GM23338 (cell line): ENCODE measurements at regions not wholly inside any gene's neighbourhood (a gene's known extent, or its start where the extent isn't known, plus 50 kb on each side); places are given as distances from the start of the nearest gene placed in this dataset.

Experiments
- ATAC-seq: fragments of 200-7000 bp; cut with Tn5 transposase; 3 replicates; pipeline ENCODE4 v1.9.1; 2020
- DNase-seq: peaks from one replicate; pipeline ENCODE4 v3.0.0-alpha.2; 2015; ENCODE audit warnings: low spot score
- H2AFZ ChIP-seq: fragments of 200-600 bp; sonication (generic); 2 replicates; pipeline ENCODE4 v1.8.0; 2016; ENCODE audit warnings: antibody characterized with exemption, mild to moderate bottlenecking, moderate library complexity
- H3F3A ChIP-seq: fragments of 200-600 bp; sonication (generic); replicated peaks from 2 replicates; pipeline ENCODE4 v1.8.0; 2017; ENCODE audit warnings: antibody characterized with exemption, mixed run types, low read depth
- H3K27ac ChIP-seq: fragments of 200-600 bp; sonication (generic); 2 replicates; pipeline ENCODE4 v1.6.1; 2016; ENCODE audit warnings: low read depth
- H3K27me3 ChIP-seq: fragments of 200-600 bp; sonication (generic); 2 replicates; pipeline ENCODE4 v1.8.0; 2016; ENCODE audit warnings: mild to moderate bottlenecking, mixed run types, moderate library complexity; ENCODE audit not compliant: insufficient read depth
- H3K36me3 ChIP-seq: fragments of 200-600 bp; sonication (generic); 2 replicates; pipeline ENCODE4 v1.8.0; 2016; ENCODE audit warnings: mild to moderate bottlenecking; ENCODE audit not compliant: insufficient read depth
- H3K4me1 ChIP-seq: fragments of 200-600 bp; sonication (generic); 2 replicates; pipeline ENCODE4 v1.8.0; 2016; ENCODE audit warnings: mild to moderate bottlenecking, moderate library complexity; ENCODE audit not compliant: insufficient read depth
- H3K4me2 ChIP-seq: fragments of 200-600 bp; sonication (generic); 2 replicates; pipeline ENCODE4 v1.7.1; 2017; ENCODE audit warnings: mixed run types
- H3K4me3 ChIP-seq: fragments of 200-600 bp; sonication (generic); 2 replicates; pipeline ENCODE4 v1.6.1; 2016; ENCODE audit warnings: mixed run types
- H3K79me2 ChIP-seq: fragments of 200-600 bp; sonication (generic); replicated peaks from 2 replicates; pipeline ENCODE4 v1.8.0; 2017; ENCODE audit warnings: mild to moderate bottlenecking; ENCODE audit not compliant: insufficient read depth
- H3K9me2 ChIP-seq: fragments of 200-600 bp; sonication (generic); 2 replicates; pipeline ENCODE4 v1.8.0; 2017; ENCODE audit not compliant: insufficient read depth
- H4K20me1 ChIP-seq: fragments of 200-600 bp; sonication (generic); replicated peaks from 2 replicates; pipeline ENCODE4 v1.8.0; 2017; ENCODE audit warnings: mild to moderate bottlenecking; ENCODE audit not compliant: insufficient read depth
- H3K27ac Mint-ChIP-seq: 2 replicates; pipeline ENCODE4 v1.8.0; 2020; ENCODE audit warnings: inconsistent platforms, mild to moderate bottlenecking, moderate library complexity, mixed read lengths
- H3K27me3 Mint-ChIP-seq: 3 replicates; pipeline ENCODE4 v1.8.0; 2022; ENCODE audit warnings: low read depth, mild to moderate bottlenecking, moderate library complexity, mixed read lengths, inconsistent platforms; ENCODE audit not compliant: insufficient read depth, poor library complexity
- H3K36me3 Mint-ChIP-seq: 3 replicates; pipeline ENCODE4 v1.8.0; 2021; ENCODE audit warnings: low read depth, mild to moderate bottlenecking, inconsistent platforms, moderate library complexity, mixed read lengths
- H3K4me1 Mint-ChIP-seq: 3 replicates; pipeline ENCODE4 v1.8.0; 2020; ENCODE audit warnings: mild to moderate bottlenecking, inconsistent platforms, mixed read lengths
- H3K4me3 Mint-ChIP-seq: 3 replicates; pipeline ENCODE4 v1.8.0; 2021; ENCODE audit warnings: moderate library complexity, mild to moderate bottlenecking, inconsistent platforms, mixed read lengths
- H3K9me3 Mint-ChIP-seq: 3 replicates; pipeline ENCODE4 v1.8.0; 2020; ENCODE audit warnings: moderate library complexity, mild to moderate bottlenecking, inconsistent platforms, mixed read lengths
- CREB1 ChIP-seq: fragments of 250-450 bp; sonication (Bioruptor Pico); IDR thresholded peaks from 2 replicates; pipeline ENCODE4 v1.5.0; 2020; ENCODE audit warnings: low read depth, mild to moderate bottlenecking, moderate library complexity
- EZH2 ChIP-seq: fragments of 200-600 bp; sonication (generic); IDR thresholded peaks from one replicate; pipeline ENCODE4 v1.8.0; 2017; ENCODE audit warnings: antibody characterized with exemption, mild to moderate bottlenecking, low read depth; ENCODE audit not compliant: unreplicated experiment
- EZH2phosphoT487 ChIP-seq: fragments of 200-600 bp; sonication (generic); IDR thresholded peaks from one replicate; pipeline ENCODE4 v1.8.1; 2018; ENCODE audit warnings: antibody characterized with exemption; ENCODE audit not compliant: unreplicated experiment
- JUNB ChIP-seq: IDR thresholded peaks from one replicate; pipeline ENCODE4 v1.6.1; 2016; ENCODE audit warnings: antibody characterized with exemption; ENCODE audit not compliant: unreplicated experiment
- NANOG ChIP-seq: IDR thresholded peaks from 2 replicates; pipeline ENCODE4 v1.6.1; 2016; ENCODE audit warnings: antibody characterized with exemption, borderline replicate concordance
- POLR2AphosphoS5 ChIP-seq: IDR thresholded peaks from 2 replicates; pipeline ENCODE4 v1.6.1; 2016; ENCODE audit warnings: antibody characterized with exemption, low read depth
- STAT1 ChIP-seq: IDR thresholded peaks from one replicate; pipeline ENCODE4 v1.6.1; 2016; ENCODE audit warnings: antibody characterized with exemption; ENCODE audit not compliant: unreplicated experiment
- ZNF114 ChIP-seq: fragments of 250-450 bp; sonication (Bioruptor Pico); IDR thresholded peaks from 2 replicates; pipeline ENCODE4 v1.5.0; 2020; ENCODE audit warnings: mild to moderate bottlenecking, moderate library complexity
- ZNF331 ChIP-seq: fragments of 250-450 bp; sonication (Bioruptor Pico); IDR thresholded peaks from 2 replicates; pipeline ENCODE4 v1.5.0; 2020; ENCODE audit warnings: low read depth, mild to moderate bottlenecking, moderate library complexity
- TF ChIP-seq, protein P1 (sequence below), 2 experiments: fragments of 200-600 bp in 1 of 2; sonication (generic) in 1 of 2; conservative IDR thresholded peaks; 2 replicates each; pipeline versions ENCODE4 v1.5.1 to v1.6.1; 2016 to 2017; ENCODE audit warnings: antibody characterized with exemption in 2 of 2, low read depth in 2 of 2, mild to moderate bottlenecking in 2 of 2, moderate library complexity in 1 of 2
- TF ChIP-seq, protein P2 (sequence below): IDR thresholded peaks from one replicate; pipeline ENCODE4 v1.6.1; 2018; ENCODE audit warnings: antibody characterized with exemption; ENCODE audit not compliant: unreplicated experiment
- TF ChIP-seq, protein P3 (sequence below): IDR thresholded peaks from 2 replicates; pipeline ENCODE4 v1.6.1; 2016; ENCODE audit warnings: antibody characterized with exemption

DNA sequence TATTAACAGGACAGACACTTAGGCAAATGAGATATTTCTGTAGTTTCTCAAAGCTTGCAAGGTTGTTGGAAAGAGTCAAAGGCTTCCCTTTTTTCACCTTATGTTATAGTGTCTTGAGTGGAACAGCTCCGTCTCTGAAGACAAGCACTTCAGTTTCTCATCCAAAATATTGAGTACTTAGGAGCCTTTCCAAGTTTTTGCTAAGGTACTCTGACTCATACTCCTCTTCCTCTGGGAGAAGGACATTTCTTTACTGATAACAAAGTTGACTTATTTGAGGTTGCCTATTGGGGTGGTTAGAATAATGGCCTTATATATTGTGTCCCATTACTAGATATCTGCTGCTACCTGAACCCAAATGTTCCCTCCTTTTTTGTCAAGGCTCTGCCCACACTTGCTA lies 869.6 kb downstream of the MAT2B start (continued):
- TF ChIP-seq ZNF114 (CRISPR knock-in tag), result no peak
- no peak for TF ChIP-seq EZH2phosphoT487

DNA sequence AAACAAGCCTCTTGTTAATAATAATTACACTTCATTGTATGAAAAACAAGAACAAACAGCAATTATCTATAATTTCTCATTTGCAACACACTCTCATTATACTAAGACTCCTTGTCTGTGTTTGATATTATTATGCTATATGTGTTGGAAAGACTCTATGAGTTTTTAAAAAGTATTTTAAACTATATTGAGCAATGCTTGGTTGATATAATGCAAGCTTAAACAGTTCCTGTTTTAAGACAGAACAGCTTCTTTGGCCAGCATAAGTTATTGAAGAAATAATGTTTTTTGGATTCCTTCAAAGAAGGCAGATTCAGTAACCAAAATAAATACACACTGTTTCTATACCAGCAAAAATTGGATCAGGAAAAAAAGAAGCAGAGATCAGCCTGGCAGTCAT lies 871.4 kb downstream of the MAT2B start:
- no peaks in the 10 kb centered on the region for H3F3A ChIP-seq
- Mint-ChIP-seq H3K27me3 (peaks cover 2% of the 10 kb centered on the region), H3K4me3 (no peak overlapping the region), H3K27ac (no peak overlapping the region), H3K36me3 (no peaks in the 10 kb centered on the region), H3K4me1 (no peaks in the 10 kb centered on the region), H3K9me3 (no peaks in the 10 kb centered on the region; the same call in 1 of the 3 replicates)
- H3K9me2 ChIP-seq, result no peaks in the 10 kb centered on the region
- H3K27ac ChIP-seq, result no peak overlapping the region
- H3K4me2 ChIP-seq, result no peak overlapping the region
- no peak overlapping the region for H3K4me3 ChIP-seq
- DNase-seq (no peak), ATAC-seq (no peak)
- no peaks in the 10 kb centered on the region for H4K20me1 ChIP-seq
- no peaks in the 10 kb centered on the region for H3K79me2 ChIP-seq
- no peaks in the 10 kb centered on the region for H3K36me3 ChIP-seq
- H3K27me3 ChIP-seq, result no peaks in the 10 kb centered on the region
- H2AFZ ChIP-seq, result no peak overlapping the region
- H3K4me1 ChIP-seq, result no peaks in the 10 kb centered on the region
- TF ChIP-seq EZH2 (no peak), JUNB (no peak), ZNF331 (CRISPR knock-in tag) (no peak), EZH2phosphoT487 (no peak), CREB1 (no peak)
- TF ChIP-seq, protein P1, sequence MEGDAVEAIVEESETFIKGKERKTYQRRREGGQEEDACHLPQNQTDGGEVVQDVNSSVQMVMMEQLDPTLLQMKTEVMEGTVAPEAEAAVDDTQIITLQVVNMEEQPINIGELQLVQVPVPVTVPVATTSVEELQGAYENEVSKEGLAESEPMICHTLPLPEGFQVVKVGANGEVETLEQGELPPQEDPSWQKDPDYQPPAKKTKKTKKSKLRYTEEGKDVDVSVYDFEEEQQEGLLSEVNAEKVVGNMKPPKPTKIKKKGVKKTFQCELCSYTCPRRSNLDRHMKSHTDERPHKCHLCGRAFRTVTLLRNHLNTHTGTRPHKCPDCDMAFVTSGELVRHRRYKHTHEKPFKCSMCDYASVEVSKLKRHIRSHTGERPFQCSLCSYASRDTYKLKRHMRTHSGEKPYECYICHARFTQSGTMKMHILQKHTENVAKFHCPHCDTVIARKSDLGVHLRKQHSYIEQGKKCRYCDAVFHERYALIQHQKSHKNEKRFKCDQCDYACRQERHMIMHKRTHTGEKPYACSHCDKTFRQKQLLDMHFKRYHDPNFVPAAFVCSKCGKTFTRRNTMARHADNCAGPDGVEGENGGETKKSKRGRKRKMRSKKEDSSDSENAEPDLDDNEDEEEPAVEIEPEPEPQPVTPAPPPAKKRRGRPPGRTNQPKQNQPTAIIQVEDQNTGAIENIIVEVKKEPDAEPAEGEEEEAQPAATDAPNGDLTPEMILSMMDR (conservative IDR thresholded peaks at IDR 0.05; ENCODE audit: low read depth in 2 of 2), result no peak

DNA sequence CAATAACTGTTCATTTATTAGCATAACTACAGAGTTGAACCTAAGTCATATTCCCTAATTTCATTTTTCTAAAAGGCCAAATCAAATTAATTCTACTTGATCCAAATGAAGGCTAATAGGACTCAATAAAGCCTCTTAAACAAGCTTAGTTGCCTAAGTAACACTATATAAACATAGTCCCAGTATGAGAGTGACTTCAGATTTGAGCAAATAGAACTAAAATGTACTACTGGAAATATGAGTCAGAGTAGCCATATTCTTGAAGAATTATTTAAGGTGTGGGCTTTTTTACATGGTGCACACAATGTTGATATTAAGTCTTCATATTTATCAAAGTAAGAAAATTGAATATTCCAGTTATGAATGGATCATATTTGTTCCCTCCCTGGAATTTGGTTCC lies 872.3 kb downstream of the MAT2B start:
- no peak for TF ChIP-seq CREB1
- TF ChIP-seq JUNB, result no peak
- no peak for TF ChIP-seq STAT1
- no peak for TF ChIP-seq EZH2phosphoT487
- Histone ChIP-seq H2AFZ (no peak overlapping the region), H3K4me1 (no peaks in the 10 kb centered on the region), H3K9me2 (no peaks in the 10 kb centered on the region), H3K4me2 (no peak overlapping the region), H3K27ac (no peak overlapping the region), H3K36me3 (no peaks in the 10 kb centered on the region), H4K20me1 (no peaks in the 10 kb centered on the region), H3K27me3 (no peaks in the 10 kb centered on the region), H3F3A (no peaks in the 10 kb centered on the region), H3K79me2 (no peaks in the 10 kb centered on the region), H3K4me3 (no peak overlapping the region)
- Mint-ChIP-seq H3K9me3 (no peaks in the 10 kb centered on the region; the same call in none of the 3 replicates), H3K4me3 (no peak overlapping the region), H3K4me1 (no peaks in the 10 kb centered on the region), H3K36me3 (no peaks in the 10 kb centered on the region), H3K27me3 (no peaks in the 10 kb centered on the region), H3K27ac (no peak overlapping the region)
- ATAC-seq (no peak), DNase-seq (no peak)

DNA sequence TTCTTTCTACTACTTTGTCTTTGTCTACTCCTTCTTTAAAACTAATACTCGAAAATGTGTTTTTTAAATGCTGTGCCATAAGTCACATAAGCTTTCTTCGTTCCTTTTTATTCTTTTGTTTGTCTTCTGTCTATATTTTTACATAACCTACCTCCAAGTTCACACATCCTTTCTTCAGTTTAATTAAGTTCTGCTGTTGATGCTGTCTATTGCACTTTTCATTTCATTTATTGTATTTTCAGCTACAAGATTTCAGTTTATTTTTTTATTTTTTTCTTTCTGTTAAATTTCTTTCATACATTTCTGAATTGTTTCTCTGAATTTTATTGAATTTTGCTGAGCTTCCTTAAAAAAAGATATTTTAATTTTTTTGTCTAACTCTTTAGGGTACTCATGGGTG lies 878.2 kb downstream of the MAT2B start:
- H3K36me3 Mint-ChIP-seq, result no peaks in the 10 kb centered on the region
- no peak overlapping the region for H2AFZ ChIP-seq
- H3K36me3 ChIP-seq, result no peaks in the 10 kb centered on the region
- H3K27ac ChIP-seq, result no peak overlapping the region
- H3K4me3 Mint-ChIP-seq, result no peak overlapping the region
- H3K79me2 ChIP-seq, result no peaks in the 10 kb centered on the region
- ATAC-seq, result no peak
- no peak overlapping the region for H3K4me2 ChIP-seq
- H3K27me3 Mint-ChIP-seq, result no peaks in the 10 kb centered on the region
- H3K27ac Mint-ChIP-seq, result no peak overlapping the region
- H3K9me3 Mint-ChIP-seq, result no peaks in the 10 kb centered on the region; the same call in none of the 3 replicates
- H3K4me1 ChIP-seq, result no peaks in the 10 kb centered on the region
- no peaks in the 10 kb centered on the region for H3K9me2 ChIP-seq
- H3K4me3 ChIP-seq, result no peak overlapping the region
- no peaks in the 10 kb centered on the region for H3F3A ChIP-seq
- H3K27me3 ChIP-seq, result no peaks in the 10 kb centered on the region
- DNase-seq, result no peak
- no peaks in the 10 kb centered on the region for H3K4me1 Mint-ChIP-seq
- no peaks in the 10 kb centered on the region for H4K20me1 ChIP-seq
- no peak for TF ChIP-seq EZH2phosphoT487
- TF ChIP-seq JUNB, result no peak
- no peak for TF ChIP-seq ZNF114 (CRISPR knock-in tag)
- no peak for TF ChIP-seq EZH2
- TF ChIP-seq, protein P2, sequence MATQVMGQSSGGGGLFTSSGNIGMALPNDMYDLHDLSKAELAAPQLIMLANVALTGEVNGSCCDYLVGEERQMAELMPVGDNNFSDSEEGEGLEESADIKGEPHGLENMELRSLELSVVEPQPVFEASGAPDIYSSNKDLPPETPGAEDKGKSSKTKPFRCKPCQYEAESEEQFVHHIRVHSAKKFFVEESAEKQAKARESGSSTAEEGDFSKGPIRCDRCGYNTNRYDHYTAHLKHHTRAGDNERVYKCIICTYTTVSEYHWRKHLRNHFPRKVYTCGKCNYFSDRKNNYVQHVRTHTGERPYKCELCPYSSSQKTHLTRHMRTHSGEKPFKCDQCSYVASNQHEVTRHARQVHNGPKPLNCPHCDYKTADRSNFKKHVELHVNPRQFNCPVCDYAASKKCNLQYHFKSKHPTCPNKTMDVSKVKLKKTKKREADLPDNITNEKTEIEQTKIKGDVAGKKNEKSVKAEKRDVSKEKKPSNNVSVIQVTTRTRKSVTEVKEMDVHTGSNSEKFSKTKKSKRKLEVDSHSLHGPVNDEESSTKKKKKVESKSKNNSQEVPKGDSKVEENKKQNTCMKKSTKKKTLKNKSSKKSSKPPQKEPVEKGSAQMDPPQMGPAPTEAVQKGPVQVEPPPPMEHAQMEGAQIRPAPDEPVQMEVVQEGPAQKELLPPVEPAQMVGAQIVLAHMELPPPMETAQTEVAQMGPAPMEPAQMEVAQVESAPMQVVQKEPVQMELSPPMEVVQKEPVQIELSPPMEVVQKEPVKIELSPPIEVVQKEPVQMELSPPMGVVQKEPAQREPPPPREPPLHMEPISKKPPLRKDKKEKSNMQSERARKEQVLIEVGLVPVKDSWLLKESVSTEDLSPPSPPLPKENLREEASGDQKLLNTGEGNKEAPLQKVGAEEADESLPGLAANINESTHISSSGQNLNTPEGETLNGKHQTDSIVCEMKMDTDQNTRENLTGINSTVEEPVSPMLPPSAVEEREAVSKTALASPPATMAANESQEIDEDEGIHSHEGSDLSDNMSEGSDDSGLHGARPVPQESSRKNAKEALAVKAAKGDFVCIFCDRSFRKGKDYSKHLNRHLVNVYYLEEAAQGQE, result no peak
- TF ChIP-seq NANOG, result no peak
- no peak for TF ChIP-seq STAT1
- TF ChIP-seq, protein P3, sequence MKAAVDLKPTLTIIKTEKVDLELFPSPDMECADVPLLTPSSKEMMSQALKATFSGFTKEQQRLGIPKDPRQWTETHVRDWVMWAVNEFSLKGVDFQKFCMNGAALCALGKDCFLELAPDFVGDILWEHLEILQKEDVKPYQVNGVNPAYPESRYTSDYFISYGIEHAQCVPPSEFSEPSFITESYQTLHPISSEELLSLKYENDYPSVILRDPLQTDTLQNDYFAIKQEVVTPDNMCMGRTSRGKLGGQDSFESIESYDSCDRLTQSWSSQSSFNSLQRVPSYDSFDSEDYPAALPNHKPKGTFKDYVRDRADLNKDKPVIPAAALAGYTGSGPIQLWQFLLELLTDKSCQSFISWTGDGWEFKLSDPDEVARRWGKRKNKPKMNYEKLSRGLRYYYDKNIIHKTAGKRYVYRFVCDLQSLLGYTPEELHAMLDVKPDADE, result no peak
- no peak for TF ChIP-seq POLR2AphosphoS5
